ENCODE measurements at regions not wholly inside any gene's neighbourhood (a gene's known extent, or its start where the extent isn't known, plus 50 kb on each side); places are given as distances from the start of the nearest gene placed in this dataset.

DNA sequence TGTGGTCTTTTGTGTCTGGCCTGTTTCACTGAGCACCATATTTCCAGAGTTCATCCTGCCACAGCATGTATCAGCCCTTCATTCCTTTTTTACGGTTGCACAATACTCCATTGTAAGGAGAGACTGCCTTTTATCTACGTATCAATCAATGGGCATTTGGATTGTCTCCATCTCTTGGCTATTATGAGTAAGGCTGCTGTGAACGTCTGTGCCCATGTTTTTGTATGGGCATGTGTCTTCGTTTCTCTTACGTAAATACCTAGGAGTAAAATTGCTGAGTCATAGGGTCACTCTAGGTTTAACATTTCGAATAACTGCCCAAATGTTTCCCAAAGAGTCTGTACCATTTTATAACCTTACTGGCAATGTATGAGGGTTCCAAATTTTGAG, 202.8 kb upstream of the FOXF1 start:
- DNase-seq (ENCODE audit: low spot score), result no peak
- TF ChIP-seq, protein P1, sequence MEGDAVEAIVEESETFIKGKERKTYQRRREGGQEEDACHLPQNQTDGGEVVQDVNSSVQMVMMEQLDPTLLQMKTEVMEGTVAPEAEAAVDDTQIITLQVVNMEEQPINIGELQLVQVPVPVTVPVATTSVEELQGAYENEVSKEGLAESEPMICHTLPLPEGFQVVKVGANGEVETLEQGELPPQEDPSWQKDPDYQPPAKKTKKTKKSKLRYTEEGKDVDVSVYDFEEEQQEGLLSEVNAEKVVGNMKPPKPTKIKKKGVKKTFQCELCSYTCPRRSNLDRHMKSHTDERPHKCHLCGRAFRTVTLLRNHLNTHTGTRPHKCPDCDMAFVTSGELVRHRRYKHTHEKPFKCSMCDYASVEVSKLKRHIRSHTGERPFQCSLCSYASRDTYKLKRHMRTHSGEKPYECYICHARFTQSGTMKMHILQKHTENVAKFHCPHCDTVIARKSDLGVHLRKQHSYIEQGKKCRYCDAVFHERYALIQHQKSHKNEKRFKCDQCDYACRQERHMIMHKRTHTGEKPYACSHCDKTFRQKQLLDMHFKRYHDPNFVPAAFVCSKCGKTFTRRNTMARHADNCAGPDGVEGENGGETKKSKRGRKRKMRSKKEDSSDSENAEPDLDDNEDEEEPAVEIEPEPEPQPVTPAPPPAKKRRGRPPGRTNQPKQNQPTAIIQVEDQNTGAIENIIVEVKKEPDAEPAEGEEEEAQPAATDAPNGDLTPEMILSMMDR (IDR thresholded peaks at IDR 0.05; ENCODE audit: extremely low read depth, missing control alignments), result no peak

DNA sequence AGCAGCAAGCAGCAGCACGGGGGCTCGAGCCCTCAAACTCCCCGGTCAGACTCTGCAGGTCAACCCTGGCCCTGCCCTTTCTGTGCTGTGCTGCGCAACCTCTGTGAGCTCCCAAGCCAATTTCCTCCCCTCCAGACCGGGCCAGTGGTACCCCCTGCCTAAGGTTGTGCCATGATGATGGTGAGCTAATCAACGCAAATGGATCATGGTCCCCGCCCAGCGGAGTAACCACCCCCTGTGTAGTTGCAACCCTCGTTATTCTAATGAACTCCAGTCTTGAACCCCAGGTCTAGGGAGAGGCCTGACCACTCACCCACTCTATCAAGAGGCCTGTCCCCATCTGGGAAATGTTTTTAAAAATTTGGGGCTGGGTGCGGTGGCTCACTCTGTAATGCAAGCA, 201.8 kb upstream of the FOXF1 start:
- TF ChIP-seq, protein P1 (IDR thresholded peaks at IDR 0.05; ENCODE audit: extremely low read depth, missing control alignments), result no peak
- DNase-seq (ENCODE audit: low spot score), result no peak

DNA sequence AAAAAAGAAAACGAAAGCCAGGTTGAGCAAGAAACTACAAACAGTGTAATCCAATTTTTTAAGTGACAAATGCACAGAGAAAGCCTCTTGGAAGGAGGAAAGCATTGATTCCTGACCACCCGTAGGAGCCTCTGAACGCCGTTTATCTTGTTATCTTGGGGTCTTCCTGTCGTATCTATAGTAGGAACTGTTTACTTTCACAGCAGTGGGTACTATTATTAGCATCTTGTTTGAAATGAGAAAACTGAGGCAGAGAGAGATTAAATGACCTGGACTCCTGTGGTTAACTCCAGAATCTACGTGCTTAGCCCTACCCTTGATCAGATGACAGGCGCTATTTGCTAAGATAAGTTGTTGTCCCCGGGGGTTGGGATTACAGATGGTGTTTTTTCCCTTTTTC, 196.7 kb upstream of the FOXF1 start:
- TF ChIP-seq, protein P1 (IDR thresholded peaks at IDR 0.05; ENCODE audit: extremely low read depth, missing control alignments), result no peak
- no peak for DNase-seq (ENCODE audit: low spot score)

DNA sequence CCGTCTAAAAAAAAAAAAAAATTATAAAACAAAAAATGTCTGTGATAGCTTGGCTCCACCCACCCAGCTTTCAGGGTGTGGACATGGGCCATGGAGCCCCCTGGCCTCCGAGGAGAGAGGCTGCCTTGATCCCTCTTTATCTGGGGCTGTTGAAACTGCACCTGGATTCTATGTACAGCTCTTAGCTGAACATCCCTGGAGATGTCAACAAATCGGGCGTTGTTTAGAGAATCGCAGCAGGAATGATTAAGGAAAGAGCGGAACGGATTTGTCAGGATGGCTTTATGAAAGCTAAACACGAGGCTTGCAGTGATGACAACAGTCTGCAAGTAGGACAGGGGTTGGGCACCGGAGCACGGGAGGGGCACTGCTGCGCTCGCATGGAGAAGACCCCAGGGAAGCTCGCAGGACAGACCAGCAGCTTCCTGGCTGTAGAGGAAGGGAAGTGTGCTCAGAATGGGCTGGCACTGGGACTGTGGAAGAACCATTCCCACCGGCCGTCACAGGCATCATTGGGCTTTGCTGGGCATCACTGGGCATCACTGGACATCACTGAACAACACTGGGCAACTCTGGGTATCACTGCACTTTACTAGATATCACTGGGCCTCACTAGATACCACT, 195.8 kb upstream of the FOXF1 start:
- TF ChIP-seq, protein P1 (IDR thresholded peaks at IDR 0.05; ENCODE audit: extremely low read depth, missing control alignments), result no peak
- DNase-seq (ENCODE audit: low spot score), result no peak

DNA sequence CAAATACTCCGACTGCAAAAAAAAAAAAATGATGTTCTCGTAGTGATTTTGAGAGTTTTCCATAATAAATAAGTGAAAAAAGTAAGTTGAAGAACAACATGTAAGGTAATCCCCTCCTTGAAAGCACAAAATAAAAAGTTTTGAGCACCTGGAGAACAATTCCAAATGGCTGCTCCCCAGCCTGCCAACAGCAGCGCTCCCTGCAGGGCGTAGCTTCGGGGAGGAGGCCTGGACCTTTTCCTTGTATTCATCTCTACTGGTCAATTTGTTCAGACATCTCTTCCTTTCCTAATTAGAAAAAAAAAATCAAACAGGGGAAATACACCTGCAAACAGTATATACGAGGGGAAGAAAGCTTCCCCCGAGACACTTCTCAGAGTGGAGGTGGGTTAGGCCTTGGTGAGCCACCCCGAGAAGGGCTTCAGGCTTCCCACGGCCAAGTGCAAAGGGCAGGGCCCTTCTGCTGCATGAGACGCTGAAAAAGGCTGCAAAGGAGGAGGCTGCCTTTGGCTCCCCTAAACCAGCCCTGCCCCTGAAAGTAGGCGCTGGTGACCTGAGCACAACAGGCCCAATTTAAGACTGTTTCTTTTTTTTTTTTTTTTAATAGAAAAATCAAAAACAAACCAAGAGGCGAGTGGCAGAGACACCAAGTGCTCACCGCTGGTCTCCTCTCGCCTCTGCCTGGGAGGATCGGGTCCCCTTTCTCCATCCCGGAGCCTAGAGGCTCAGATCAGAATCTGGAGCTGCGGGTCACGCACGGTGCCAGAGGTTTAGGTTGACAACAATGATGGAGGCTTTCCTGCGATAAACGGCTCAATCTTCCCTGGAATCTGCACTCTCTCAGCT, 193.1 kb upstream of the FOXF1 start:
- no peak for DNase-seq (ENCODE audit: low spot score)
- TF ChIP-seq, protein P1 (IDR thresholded peaks at IDR 0.05; ENCODE audit: extremely low read depth, missing control alignments), result no peak

DNA sequence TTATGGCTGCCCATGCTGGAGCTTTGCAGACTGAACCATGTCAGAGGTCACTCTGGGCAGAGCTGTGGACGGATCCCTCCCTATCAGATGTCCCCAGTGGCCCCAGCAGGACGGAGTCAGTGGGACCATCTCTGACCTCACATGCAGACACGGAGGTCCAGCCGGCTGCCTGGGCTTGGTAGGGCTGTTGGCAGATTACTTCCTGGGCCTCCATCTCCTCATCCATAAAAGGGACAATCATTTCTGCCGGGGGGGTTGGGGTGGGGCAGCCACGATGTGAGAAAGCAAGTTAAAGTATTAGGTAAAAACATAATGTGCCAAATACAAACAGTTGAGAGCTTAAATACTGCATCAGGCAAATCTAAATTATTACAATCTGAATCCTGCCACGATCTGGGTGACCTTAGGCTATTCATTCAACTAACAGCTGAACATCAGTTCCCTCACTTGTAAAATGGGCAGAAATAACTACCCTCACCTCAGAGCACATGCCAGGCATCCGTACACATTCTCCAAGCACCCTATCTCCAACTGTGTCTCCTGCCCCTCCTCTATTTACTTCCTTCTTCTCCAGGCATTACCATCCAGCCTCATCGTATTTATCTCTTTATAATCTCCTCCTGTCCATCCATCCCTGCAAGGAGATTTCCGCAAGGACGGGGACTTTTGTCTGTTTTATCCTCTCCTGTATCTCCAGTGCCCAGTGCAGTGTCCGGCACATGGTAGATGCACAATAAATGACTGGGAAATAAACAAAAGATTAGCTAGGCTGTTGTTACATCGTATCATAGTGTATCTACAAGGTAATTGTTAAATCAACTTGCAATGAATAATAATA, 192.3 kb upstream of the FOXF1 start:
- DNase-seq (ENCODE audit: low spot score), result no peak
- TF ChIP-seq, protein P1 (IDR thresholded peaks at IDR 0.05; ENCODE audit: extremely low read depth, missing control alignments), result no peak
